Fibroblast of the aortic adventitia (primary cell): ENCODE measurements at regions not wholly inside any gene's neighbourhood (a gene's known extent, or its start where the extent isn't known, plus 50 kb on each side); places are given as distances from the start of the nearest gene placed in this dataset.

Experiments used
- DNase-seq: peaks from one replicate; pipeline ENCODE4 v3.0.0-alpha.2; 2010; ENCODE audit warnings: low read depth
- H3K4me3 ChIP-seq: 2 replicates; pipeline ENCODE4 v1.5.1; 2011; ENCODE audit warnings: low read depth, mild to moderate bottlenecking, control low read depth, low read length, moderate library complexity
- CTCF ChIP-seq: IDR thresholded peaks from 2 replicates; pipeline ENCODE4 v1.5.1; 2011; ENCODE audit warnings: mild to moderate bottlenecking, low read length, control low read depth, inconsistent platforms; ENCODE audit not compliant: insufficient read depth

- no peak for DNase-seq
- TF ChIP-seq CTCF: no peak
- H3K4me3 ChIP-seq: no peak overlapping the region
Observed at GRCh38 chr3:156764751-156765150, 61.4 kb upstream of the LEKR1 start.

- no peak for DNase-seq
- TF ChIP-seq CTCF: no peak
- no peak overlapping the region for H3K4me3 ChIP-seq
Observed at GRCh38 chr3:156768390-156768789, 57.8 kb upstream of the LEKR1 start.

- DNase-seq: peak; percentile 39
- no peak overlapping the region for H3K4me3 ChIP-seq
- no peak for TF ChIP-seq CTCF
Observed at GRCh38 chr3:156769721-156770654, 56.2 kb upstream of the LEKR1 start.

GRCh38 chr3:156770699-156771414 lies 55.3 kb upstream of the LEKR1 start:
- TF ChIP-seq CTCF: no peak
- DNase-seq: no peak
- H3K4me3 ChIP-seq: no peak overlapping the region

- no peak for TF ChIP-seq CTCF
- DNase-seq: peak; percentile 42
- H3K4me3 ChIP-seq: no peak overlapping the region
Observed at GRCh38 chr3:156772588-156773206, 53.5 kb upstream of the LEKR1 start.

- no peak overlapping the region for H3K4me3 ChIP-seq
- no peak for DNase-seq
- TF ChIP-seq CTCF: no peak
Observed at GRCh38 chr3:156776031-156776430, 50.1 kb upstream of the LEKR1 start.
